NCI-H2196 treated with DMSO at 0.1 percent for 48 hours (cell line): ENCODE measurements at regions not wholly inside any gene's neighbourhood (a gene's known extent, or its start where the extent isn't known, plus 50 kb on each side); places are given as distances from the start of the nearest gene placed in this dataset.
"Not testable (repeated sequence)": the region's sequence is repeated elsewhere in the genome, so short reads cannot be mapped to it uniquely, and the experiment has no call there.

Experiments used
- DNase-seq: peaks from one replicate; lab custom pipeline; 2025; ENCODE audit not compliant: unreplicated experiment; lab: John Stamatoyannopoulos, UW

DNA sequence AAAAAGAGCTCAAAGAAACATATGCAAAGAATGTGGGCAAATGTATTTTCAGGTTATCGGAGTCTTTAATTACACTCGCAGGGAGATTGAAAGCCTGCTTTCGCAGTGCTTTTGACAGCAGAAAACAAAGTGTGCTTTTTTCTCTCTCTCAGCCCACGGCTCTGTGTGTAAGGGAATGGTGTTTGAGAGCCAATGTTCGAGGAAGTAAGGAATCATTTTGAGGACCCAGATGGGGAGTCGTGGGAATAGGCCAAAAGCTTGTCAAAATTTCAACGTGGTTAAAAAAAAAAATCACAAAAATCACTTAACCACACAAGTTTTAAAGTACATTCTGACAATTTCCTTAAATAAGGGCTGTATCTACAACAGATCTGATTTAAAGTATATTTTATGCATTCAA is 197.1 kb upstream of the IRS2 start:
- no peak for DNase-seq

DNA sequence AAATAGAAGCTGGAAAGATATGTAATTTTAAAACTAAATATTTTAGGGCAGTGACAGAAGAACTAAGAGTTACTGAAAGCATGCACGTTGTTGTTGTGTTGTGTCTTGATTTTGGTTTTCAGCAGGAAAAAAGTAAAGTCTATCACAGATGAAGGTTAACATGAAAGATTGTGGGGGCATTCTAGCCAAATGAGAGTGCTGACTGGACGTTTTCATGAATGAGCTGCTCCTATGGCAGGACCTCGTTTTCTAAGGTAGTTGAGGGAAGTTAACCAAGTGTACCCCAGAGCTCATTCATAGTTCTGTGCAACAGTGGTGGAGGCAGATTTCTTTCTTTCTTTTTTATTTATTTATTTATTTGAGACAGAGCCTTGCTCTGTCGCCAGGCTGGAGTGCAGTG is 194.6 kb upstream of the IRS2 start:
- DNase-seq, result no peak

- DNase-seq, result not testable (repeated sequence)
Measured at GRCh38 chr13:109979676-109980075, 193.3 kb upstream of the IRS2 start.

GRCh38 chr13:109979228-109979627 is 192.8 kb upstream of the IRS2 start:
- DNase-seq, result no peak

GRCh38 chr13:109977212-109977968 is 191.0 kb upstream of the IRS2 start:
- no peak for DNase-seq

GRCh38 chr13:109976206-109976997 is 190.0 kb upstream of the IRS2 start:
- DNase-seq, result no peak

DNA sequence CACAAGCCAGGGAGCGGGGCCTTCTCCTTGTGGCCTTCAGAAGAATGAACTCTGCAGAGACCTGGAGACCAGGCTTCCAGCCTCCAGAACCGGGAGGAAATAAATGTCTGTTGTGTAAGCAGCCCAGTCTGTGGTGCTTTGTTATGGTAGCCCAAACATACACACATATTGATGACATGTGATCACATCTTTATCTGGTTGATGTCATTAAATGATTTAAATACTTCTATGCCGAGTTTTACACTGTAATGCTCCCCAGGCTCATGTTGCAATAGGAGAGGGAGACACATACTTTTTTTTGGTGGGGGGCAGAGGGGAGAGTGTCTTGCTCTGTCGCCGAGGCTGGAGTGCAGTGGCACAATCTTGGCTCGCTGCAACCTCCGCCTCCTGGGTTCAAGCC is 188.0 kb upstream of the IRS2 start:
- no peak for DNase-seq

DNA sequence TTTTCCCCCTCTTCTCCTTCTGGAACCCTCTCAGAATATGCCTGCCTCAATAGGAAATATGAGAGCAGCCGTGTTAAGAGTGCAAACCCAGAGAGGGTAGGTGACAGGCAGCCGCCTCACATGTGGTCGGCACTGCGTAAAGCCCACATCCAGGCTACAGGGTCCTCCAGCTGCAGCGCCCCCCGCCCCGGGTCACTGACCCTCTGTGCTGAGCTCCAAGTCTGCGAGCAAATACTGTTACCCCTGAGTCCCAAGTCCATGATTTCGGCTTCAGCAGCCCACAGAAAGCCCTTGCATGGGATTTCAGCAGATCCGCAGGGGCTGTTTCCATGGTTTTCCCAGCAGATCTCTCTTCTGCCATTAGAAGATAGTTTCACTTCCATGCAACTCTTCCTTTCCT is 186.9 kb upstream of the IRS2 start:
- DNase-seq, result no peak

DNA sequence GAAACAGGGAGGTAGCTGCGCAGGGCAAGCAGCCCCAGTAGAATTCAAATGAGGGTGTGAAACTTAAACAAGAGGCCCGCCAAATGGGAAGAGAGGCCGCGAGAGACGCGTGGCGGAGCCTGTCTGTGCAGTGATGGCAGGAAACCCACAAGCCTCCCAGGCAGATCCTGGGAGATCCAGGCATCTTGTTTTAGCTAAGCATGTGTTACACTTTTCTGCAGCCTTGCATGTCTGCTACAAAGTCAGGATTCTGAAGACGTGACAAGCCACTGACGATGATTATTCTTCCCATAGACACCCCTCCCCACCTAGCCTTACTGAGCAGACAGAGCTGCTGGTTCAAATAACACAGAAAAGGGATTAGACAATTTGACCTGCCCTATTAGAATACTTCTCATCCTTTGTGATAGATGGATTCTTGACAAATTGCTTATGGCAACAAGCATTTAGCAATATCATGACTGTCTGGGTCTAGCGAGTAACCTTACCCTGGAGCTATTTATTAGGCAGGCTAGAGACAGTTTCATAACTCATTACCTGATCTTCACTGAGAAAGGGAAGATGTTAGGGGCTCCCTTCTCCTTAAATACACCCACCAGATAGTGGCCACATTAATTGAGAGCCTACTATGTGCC is 185.2 kb upstream of the IRS2 start:
- no peak for DNase-seq

- DNase-seq, result no peak
Measured at GRCh38 chr13:109971006-109971405, 184.6 kb upstream of the IRS2 start.

GRCh38 chr13:109968876-109969577 is 182.6 kb upstream of the IRS2 start:
- no peak for DNase-seq

GRCh38 chr13:109963960-109964563 is 177.7 kb upstream of the IRS2 start:
- no peak for DNase-seq

- no peak for DNase-seq
Measured at GRCh38 chr13:109963384-109963783, 177.0 kb upstream of the IRS2 start.

GRCh38 chr13:109959903-109960302 is 173.5 kb upstream of the IRS2 start:
- DNase-seq, result no peak

GRCh38 chr13:109957875-109958274 is 171.5 kb upstream of the IRS2 start:
- DNase-seq, result no peak

GRCh38 chr13:109955598-109955997 is 169.2 kb upstream of the IRS2 start:
- no peak for DNase-seq

- no peak for DNase-seq
Measured at GRCh38 chr13:109954441-109954840, 168.1 kb upstream of the IRS2 start.

GRCh38 chr13:109951491-109951890 is 165.1 kb upstream of the IRS2 start:
- no peak for DNase-seq

GRCh38 chr13:109949397-109949796 is 163.0 kb upstream of the IRS2 start:
- no peak for DNase-seq

GRCh38 chr13:109947006-109947405 is 160.6 kb upstream of the IRS2 start:
- no peak for DNase-seq
